ENCODE measurements at regions not wholly inside any gene's neighbourhood (a gene's known extent, or its start where the extent isn't known, plus 50 kb on each side); places are given as distances from the start of the nearest gene placed in this dataset.

GRCh38 chr5:175013251-175013650 is 288.9 kb downstream of the MSX2 start:
- Histone ChIP-seq H3K4me3 (ENCODE audit: low read depth, low read length) (no peak overlapping the region), H3K27me3 (ENCODE audit: insufficient read depth, low read length) (no peaks in the 10 kb centered on the region), H3K27ac (ENCODE audit: low read depth, low read length) (no peak overlapping the region), H2BK12ac (ENCODE audit: low read length) (no peak overlapping the region), H3K23ac (ENCODE audit: low read length) (no peak overlapping the region), H2BK120ac (ENCODE audit: insufficient read depth, low read length, poor library complexity) (no peak overlapping the region), H2AFZ (ENCODE audit: insufficient read depth, low read length, poor library complexity) (no peak overlapping the region), H3K9ac (ENCODE audit: low read length) (no peak overlapping the region), H3K14ac (ENCODE audit: low read length) (no peak overlapping the region), H3K79me1 (ENCODE audit: low read length) (no peaks in the 10 kb centered on the region), H2BK5ac (ENCODE audit: low read depth, low read length, poor library complexity) (no peak overlapping the region), H3K79me2 (ENCODE audit: control insufficient read depth, insufficient read depth, low read length, poor library complexity) (no peaks in the 10 kb centered on the region), H3K18ac (ENCODE audit: low read length) (no peak overlapping the region), H2AK5ac (ENCODE audit: low read length) (no peak overlapping the region), H3K9me3 (ENCODE audit: insufficient read depth, low read depth, low read length) (no peaks in the 10 kb centered on the region), H4K91ac (ENCODE audit: low read depth, low read length) (no peak overlapping the region), H4K8ac (ENCODE audit: low read depth, low read length) (no peak overlapping the region), H3K4me2 (ENCODE audit: low read length) (no peak overlapping the region), H3K4ac (ENCODE audit: low read depth, low read length) (no peak overlapping the region), H4K12ac (ENCODE audit: low read depth, low read length) (no peak overlapping the region), H3K36me3 (ENCODE audit: control insufficient read depth in 1 of 2, insufficient read depth in 2 of 2, low read length in 2 of 2) (no peaks in the 10 kb centered on the region), H3K4me1 (ENCODE audit: control insufficient read depth in 1 of 2, insufficient read depth in 2 of 2, low read length in 2 of 2) (no peaks in the 10 kb centered on the region)
- WGBS (ENCODE audit: extremely low coverage, insufficient coverage, insufficient read length): no CpG with 5 or more reads among the region's 4 CpGs
- DNase-seq: no peak

GRCh38 chr5:175012267-175012666 is 287.9 kb downstream of the MSX2 start:
- H3K4me2 ChIP-seq (ENCODE audit: low read length): no peak overlapping the region

GRCh38 chr5:175003531-175003930 is 279.1 kb downstream of the MSX2 start:
- Histone ChIP-seq H3K14ac (ENCODE audit: low read length) (no peak overlapping the region), H3K23ac (ENCODE audit: low read length) (no peak overlapping the region), H3K4me2 (ENCODE audit: low read length) (no peak overlapping the region), H2BK120ac (ENCODE audit: insufficient read depth, low read length, poor library complexity) (no peak overlapping the region), H3K4ac (ENCODE audit: low read depth, low read length) (no peak overlapping the region), H3K36me3 (ENCODE audit: control insufficient read depth in 1 of 2, insufficient read depth in 2 of 2, low read length in 2 of 2) (no peaks in the 10 kb centered on the region), H3K79me1 (ENCODE audit: low read length) (no peaks in the 10 kb centered on the region), H4K91ac (ENCODE audit: low read depth, low read length) (no peak overlapping the region), H3K27ac (ENCODE audit: low read depth, low read length) (no peak overlapping the region), H2BK12ac (ENCODE audit: low read length) (no peak overlapping the region), H3K79me2 (ENCODE audit: control insufficient read depth, insufficient read depth, low read length, poor library complexity) (no peaks in the 10 kb centered on the region), H3K4me3 (ENCODE audit: low read depth, low read length) (no peak overlapping the region), H4K8ac (ENCODE audit: low read depth, low read length) (no peak overlapping the region), H3K9me3 (ENCODE audit: insufficient read depth, low read depth, low read length) (peaks cover 2% of the 10 kb centered on the region), H3K4me1 (ENCODE audit: control insufficient read depth in 1 of 2, insufficient read depth in 2 of 2, low read length in 2 of 2) (peaks cover 0 to 2% of the 10 kb centered on the region in 2 experiments), H2AFZ (ENCODE audit: insufficient read depth, low read length, poor library complexity) (no peak overlapping the region), H3K27me3 (ENCODE audit: insufficient read depth, low read length) (no peaks in the 10 kb centered on the region), H4K12ac (ENCODE audit: low read depth, low read length) (no peak overlapping the region), H3K18ac (ENCODE audit: low read length) (no peak overlapping the region), H2AK5ac (ENCODE audit: low read length) (no peak overlapping the region), H3K9ac (ENCODE audit: low read length) (no peak overlapping the region), H2BK5ac (ENCODE audit: low read depth, low read length, poor library complexity) (no peak overlapping the region)
- no CpG with 5 or more reads among the region's 2 CpGs for WGBS (ENCODE audit: extremely low coverage, insufficient coverage, insufficient read length)
- DNase-seq: no peak

More at GRCh38 chr5:175012267-175012666, 287.9 kb downstream of the MSX2 start:
- no peak overlapping the region for H3K27ac ChIP-seq (ENCODE audit: low read depth, low read length)
- no peaks in the 10 kb centered on the region for H3K4me1 ChIP-seq (ENCODE audit: control insufficient read depth in 1 of 2, insufficient read depth in 2 of 2, low read length in 2 of 2)
- H3K36me3 ChIP-seq (ENCODE audit: control insufficient read depth in 1 of 2, insufficient read depth in 2 of 2, low read length in 2 of 2): no peaks in the 10 kb centered on the region
- no peaks in the 10 kb centered on the region for H3K27me3 ChIP-seq (ENCODE audit: insufficient read depth, low read length)
- H2BK5ac ChIP-seq (ENCODE audit: low read depth, low read length, poor library complexity): no peak overlapping the region
- H3K14ac ChIP-seq (ENCODE audit: low read length): no peak overlapping the region
- H2AK5ac ChIP-seq (ENCODE audit: low read length): no peak overlapping the region
- H3K23ac ChIP-seq (ENCODE audit: low read length): no peak overlapping the region
- no peak overlapping the region for H3K4me3 ChIP-seq (ENCODE audit: low read depth, low read length)
- H3K4ac ChIP-seq (ENCODE audit: low read depth, low read length): no peak overlapping the region
- no peak overlapping the region for H2AFZ ChIP-seq (ENCODE audit: insufficient read depth, low read length, poor library complexity)
- no peak overlapping the region for H2BK12ac ChIP-seq (ENCODE audit: low read length)
- no peaks in the 10 kb centered on the region for H3K79me2 ChIP-seq (ENCODE audit: control insufficient read depth, insufficient read depth, low read length, poor library complexity)
- H3K79me1 ChIP-seq (ENCODE audit: low read length): no peaks in the 10 kb centered on the region
- H4K91ac ChIP-seq (ENCODE audit: low read depth, low read length): no peak overlapping the region
- WGBS (ENCODE audit: extremely low coverage, insufficient coverage, insufficient read length): no CpG with 5 or more reads among the region's 8 CpGs
- H2BK120ac ChIP-seq (ENCODE audit: insufficient read depth, low read length, poor library complexity): no peak overlapping the region
- no peak overlapping the region for H3K18ac ChIP-seq (ENCODE audit: low read length)
- no peak overlapping the region for H4K8ac ChIP-seq (ENCODE audit: low read depth, low read length)
- H3K9ac ChIP-seq (ENCODE audit: low read length): no peak overlapping the region
- DNase-seq: no peak
- H3K9me3 ChIP-seq (ENCODE audit: insufficient read depth, low read depth, low read length): no peaks in the 10 kb centered on the region
- H4K12ac ChIP-seq (ENCODE audit: low read depth, low read length): no peak overlapping the region

GRCh38 chr5:175001876-175002645 is 277.7 kb downstream of the MSX2 start:
- H2AK5ac ChIP-seq (ENCODE audit: low read length): no peak overlapping the region
- H3K27ac ChIP-seq (ENCODE audit: low read depth, low read length): no peak overlapping the region
- no peaks in the 10 kb centered on the region for H3K79me1 ChIP-seq (ENCODE audit: low read length)
- peaks cover 2% of the 10 kb centered on the region for H3K9me3 ChIP-seq (ENCODE audit: insufficient read depth, low read depth, low read length)
- DNase-seq: no peak
- no peak overlapping the region for H3K14ac ChIP-seq (ENCODE audit: low read length)
- peaks cover 0 to 2% of the 10 kb centered on the region in 2 experiments for H3K4me1 ChIP-seq (ENCODE audit: control insufficient read depth in 1 of 2, insufficient read depth in 2 of 2, low read length in 2 of 2)
- no peak overlapping the region for H3K4me3 ChIP-seq (ENCODE audit: low read depth, low read length)
- no peaks in the 10 kb centered on the region for H3K27me3 ChIP-seq (ENCODE audit: insufficient read depth, low read length)
- no peak overlapping the region for H2AFZ ChIP-seq (ENCODE audit: insufficient read depth, low read length, poor library complexity)
- no peak overlapping the region for H3K4me2 ChIP-seq (ENCODE audit: low read length)
- H3K23ac ChIP-seq (ENCODE audit: low read length): no peak overlapping the region
- no CpG with 5 or more reads among the region's 11 CpGs for WGBS (ENCODE audit: extremely low coverage, insufficient coverage, insufficient read length)
- H4K8ac ChIP-seq (ENCODE audit: low read depth, low read length): no peak overlapping the region
- H2BK12ac ChIP-seq (ENCODE audit: low read length): no peak overlapping the region
- no peaks in the 10 kb centered on the region for H3K36me3 ChIP-seq (ENCODE audit: control insufficient read depth in 1 of 2, insufficient read depth in 2 of 2, low read length in 2 of 2)
- no peak overlapping the region for H3K18ac ChIP-seq (ENCODE audit: low read length)
- no peak overlapping the region for H4K91ac ChIP-seq (ENCODE audit: low read depth, low read length)
- H3K79me2 ChIP-seq (ENCODE audit: control insufficient read depth, insufficient read depth, low read length, poor library complexity): no peaks in the 10 kb centered on the region
- no peak overlapping the region for H2BK5ac ChIP-seq (ENCODE audit: low read depth, low read length, poor library complexity)
- H3K9ac ChIP-seq (ENCODE audit: low read length): peak overlapping the region; percentile 44
- H4K12ac ChIP-seq (ENCODE audit: low read depth, low read length): no peak overlapping the region
- no peak overlapping the region for H3K4ac ChIP-seq (ENCODE audit: low read depth, low read length)
- H2BK120ac ChIP-seq (ENCODE audit: insufficient read depth, low read length, poor library complexity): no peak overlapping the region
